GM19328 (cell line): ENCODE measurements at regions not wholly inside any gene's neighbourhood (a gene's known extent, or its start where the extent isn't known, plus 50 kb on each side); places are given as distances from the start of the nearest gene placed in this dataset.

ENCODE experiments used
- ATAC-seq: cut with Tn5 transposase; IDR thresholded peaks from one replicate; pipeline ENCODE4 v1.9.1; 2021; ENCODE audit warnings: mild to moderate bottlenecking, moderate library complexity; ENCODE audit not compliant: unreplicated experiment

- ATAC-seq = no peak
Measured at GRCh38 chr4:26133840-26134239, 187.0 kb upstream of the RBPJ start.

GRCh38 chr4:26135331-26135730 lies 185.5 kb upstream of the RBPJ start:
- no peak for ATAC-seq

- ATAC-seq = no peak
Measured at GRCh38 chr4:26136615-26137014, 184.2 kb upstream of the RBPJ start.

GRCh38 chr4:26137288-26137687 lies 183.5 kb upstream of the RBPJ start:
- no peak for ATAC-seq

- no peak for ATAC-seq
Measured at GRCh38 chr4:26139310-26139924, 181.4 kb upstream of the RBPJ start.

GRCh38 chr4:26140150-26140898 lies 180.5 kb upstream of the RBPJ start:
- ATAC-seq = no peak

GRCh38 chr4:26141051-26141721 lies 179.6 kb upstream of the RBPJ start:
- no peak for ATAC-seq

GRCh38 chr4:26141911-26142638 lies 178.7 kb upstream of the RBPJ start:
- ATAC-seq = no peak

GRCh38 chr4:26144526-26145155 lies 176.2 kb upstream of the RBPJ start:
- ATAC-seq = no peak

GRCh38 chr4:26145212-26145611 lies 175.6 kb upstream of the RBPJ start:
- no peak for ATAC-seq

- ATAC-seq = no peak
Measured at GRCh38 chr4:26148927-26149326, 171.9 kb upstream of the RBPJ start.

GRCh38 chr4:26150948-26151347 lies 169.9 kb upstream of the RBPJ start:
- ATAC-seq = no peak

GRCh38 chr4:26151615-26152014 lies 169.2 kb upstream of the RBPJ start:
- ATAC-seq = no peak

- no peak for ATAC-seq
Measured at GRCh38 chr4:26152056-26152455, 168.8 kb upstream of the RBPJ start.

GRCh38 chr4:26157541-26157940 lies 163.3 kb upstream of the RBPJ start:
- ATAC-seq = no peak

- no peak for ATAC-seq
Measured at GRCh38 chr4:26160591-26160990, 160.2 kb upstream of the RBPJ start.

- ATAC-seq = no peak
Measured at GRCh38 chr4:26161030-26161824, 159.6 kb upstream of the RBPJ start.

- no peak for ATAC-seq
Measured at GRCh38 chr4:26162101-26162500, 158.7 kb upstream of the RBPJ start.

- ATAC-seq = no peak
Measured at GRCh38 chr4:26163425-26164362, 157.1 kb upstream of the RBPJ start.
